Astrocyte (in vitro differentiated cells and primary cell): ENCODE measurements at regions not wholly inside any gene's neighbourhood (a gene's known extent, or its start where the extent isn't known, plus 50 kb on each side); places are given as distances from the start of the nearest gene placed in this dataset.

Experiments used
- DNase-seq: peaks from one replicate; pipeline ENCODE4 v3.0.0-alpha.2; 2010; ENCODE audit warnings: low read depth
- FAIRE-seq: peaks from 2 replicates; lab custom pipeline; 2011; peaks lifted over from hg19 to GRCh38; lab: Jason Lieb, UNC
- H2AFZ ChIP-seq: 2 replicates; pipeline ENCODE4 v1.6.0; 2012; ENCODE audit warnings: low read depth, low read length, inconsistent platforms
- H3K27ac ChIP-seq: 2 replicates; pipeline ENCODE4 v1.5.1; 2011; ENCODE audit warnings: low read depth, low read length, inconsistent platforms
- H3K27me3 ChIP-seq: 2 replicates; pipeline ENCODE4 v1.6.0; 2011; ENCODE audit warnings: low read length, inconsistent platforms; ENCODE audit not compliant: insufficient read depth
- H3K36me3 ChIP-seq: 2 replicates; pipeline ENCODE4 v1.5.1; 2011; ENCODE audit warnings: low read length, inconsistent platforms; ENCODE audit not compliant: insufficient read depth
- H3K4me1 ChIP-seq: 2 replicates; pipeline ENCODE4 v1.5.1; 2011; ENCODE audit warnings: low read length, inconsistent platforms; ENCODE audit not compliant: insufficient read depth
- H3K4me2 ChIP-seq: 2 replicates; pipeline ENCODE4 v1.6.0; 2012; ENCODE audit warnings: low read length, inconsistent platforms
- H3K4me3 ChIP-seq: 2 replicates; pipeline ENCODE4 v1.5.1; 2011; ENCODE audit warnings: low read depth, mild to moderate bottlenecking, low read length, inconsistent platforms; ENCODE audit not compliant: insufficient read depth
- H3K79me2 ChIP-seq: 2 replicates; pipeline ENCODE4 v1.6.0; 2012; ENCODE audit warnings: mild to moderate bottlenecking, low read length, inconsistent platforms; ENCODE audit not compliant: insufficient read depth
- H3K9ac ChIP-seq: 2 replicates; pipeline ENCODE4 v1.6.0; 2012; ENCODE audit warnings: mild to moderate bottlenecking, low read length, inconsistent platforms
- H3K9me3 ChIP-seq: 2 replicates; pipeline ENCODE4 v1.5.1; 2012; ENCODE audit warnings: low read depth, mild to moderate bottlenecking, low read length, inconsistent platforms; ENCODE audit not compliant: insufficient read depth
- H4K20me1 ChIP-seq: 2 replicates; pipeline ENCODE4 v1.6.0; 2012; ENCODE audit warnings: low read length, inconsistent platforms; ENCODE audit not compliant: insufficient read depth
- H3K27ac Mint-ChIP-seq: one replicate; pipeline ENCODE4 v1.8.0; 2021; ENCODE audit warnings: mild to moderate bottlenecking, mixed read lengths; ENCODE audit not compliant: unreplicated experiment
- H3K27me3 Mint-ChIP-seq: one replicate; pipeline ENCODE4 v1.8.0; 2021; ENCODE audit warnings: low read depth, mixed read lengths; ENCODE audit not compliant: unreplicated experiment
- H3K36me3 Mint-ChIP-seq: one replicate; pipeline ENCODE4 v1.8.0; 2021; ENCODE audit warnings: low read depth, mixed read lengths; ENCODE audit not compliant: unreplicated experiment
- H3K4me1 Mint-ChIP-seq: one replicate; pipeline ENCODE4 v1.8.0; 2021; ENCODE audit warnings: low read depth, mixed read lengths; ENCODE audit not compliant: unreplicated experiment
- H3K4me3 Mint-ChIP-seq: one replicate; pipeline ENCODE4 v1.8.0; 2021; ENCODE audit warnings: mild to moderate bottlenecking, moderate library complexity, mixed read lengths; ENCODE audit not compliant: unreplicated experiment
- H3K9me3 Mint-ChIP-seq: one replicate; pipeline ENCODE4 v1.8.0; 2021; ENCODE audit warnings: mild to moderate bottlenecking, mixed read lengths; ENCODE audit not compliant: unreplicated experiment
- EZH2 ChIP-seq: IDR thresholded peaks from 2 replicates; pipeline ENCODE4 v1.6.1; 2012; ENCODE audit warnings: mild to moderate bottlenecking, low read length, inconsistent platforms; ENCODE audit not compliant: insufficient read depth
- TF ChIP-seq, protein P1 (sequence below): IDR thresholded peaks from 2 replicates; pipeline ENCODE4 v1.5.1; 2011; ENCODE audit warnings: low read depth, mild to moderate bottlenecking, inconsistent platforms, low read length, moderate library complexity; ENCODE audit not compliant: insufficient read depth

DNA sequence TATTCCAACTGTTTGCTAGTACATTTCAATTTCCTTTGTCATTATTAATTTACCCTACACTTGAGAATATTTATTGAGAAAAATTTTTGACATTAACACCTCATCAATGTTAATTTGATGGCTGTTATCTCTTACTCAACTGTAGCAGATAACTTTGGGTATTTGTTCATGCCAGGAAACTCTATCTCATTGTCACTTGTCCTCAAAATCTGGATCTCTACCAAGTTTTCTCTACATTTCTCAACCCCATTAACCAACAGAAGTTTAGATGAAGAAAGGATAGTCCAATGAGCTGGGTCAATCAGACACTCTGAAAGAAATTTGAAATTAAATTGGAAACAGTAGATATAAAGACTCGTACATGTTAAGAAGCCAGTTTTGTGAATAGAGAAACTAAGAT, 395.3 kb downstream of the TUSC1 start:
- no peaks in the 10 kb centered on the region for H3K4me1 ChIP-seq
- Mint-ChIP-seq H3K4me1 (no peaks in the 10 kb centered on the region), H3K27ac (no peak overlapping the region), H3K9me3 (no peaks in the 10 kb centered on the region), H3K27me3 (no peaks in the 10 kb centered on the region), H3K4me3 (no peak overlapping the region), H3K36me3 (no peaks in the 10 kb centered on the region)
- H4K20me1 ChIP-seq = no peaks in the 10 kb centered on the region
- DNase-seq (no peak), FAIRE-seq (no peak)
- no peak overlapping the region for H3K9ac ChIP-seq
- H3K4me2 ChIP-seq = no peak overlapping the region
- no peaks in the 10 kb centered on the region for H3K79me2 ChIP-seq
- no peak for TF ChIP-seq EZH2
- TF ChIP-seq, protein P1, sequence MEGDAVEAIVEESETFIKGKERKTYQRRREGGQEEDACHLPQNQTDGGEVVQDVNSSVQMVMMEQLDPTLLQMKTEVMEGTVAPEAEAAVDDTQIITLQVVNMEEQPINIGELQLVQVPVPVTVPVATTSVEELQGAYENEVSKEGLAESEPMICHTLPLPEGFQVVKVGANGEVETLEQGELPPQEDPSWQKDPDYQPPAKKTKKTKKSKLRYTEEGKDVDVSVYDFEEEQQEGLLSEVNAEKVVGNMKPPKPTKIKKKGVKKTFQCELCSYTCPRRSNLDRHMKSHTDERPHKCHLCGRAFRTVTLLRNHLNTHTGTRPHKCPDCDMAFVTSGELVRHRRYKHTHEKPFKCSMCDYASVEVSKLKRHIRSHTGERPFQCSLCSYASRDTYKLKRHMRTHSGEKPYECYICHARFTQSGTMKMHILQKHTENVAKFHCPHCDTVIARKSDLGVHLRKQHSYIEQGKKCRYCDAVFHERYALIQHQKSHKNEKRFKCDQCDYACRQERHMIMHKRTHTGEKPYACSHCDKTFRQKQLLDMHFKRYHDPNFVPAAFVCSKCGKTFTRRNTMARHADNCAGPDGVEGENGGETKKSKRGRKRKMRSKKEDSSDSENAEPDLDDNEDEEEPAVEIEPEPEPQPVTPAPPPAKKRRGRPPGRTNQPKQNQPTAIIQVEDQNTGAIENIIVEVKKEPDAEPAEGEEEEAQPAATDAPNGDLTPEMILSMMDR = no peak
- no peaks in the 10 kb centered on the region for H3K27me3 ChIP-seq
- H3K4me3 ChIP-seq = no peak overlapping the region
- no peaks in the 10 kb centered on the region for H3K9me3 ChIP-seq
- no peaks in the 10 kb centered on the region for H3K36me3 ChIP-seq
- no peak overlapping the region for H3K27ac ChIP-seq
- no peak overlapping the region for H2AFZ ChIP-seq

GRCh38 chr9:25261445-25261844, 416.8 kb downstream of the TUSC1 start:
- H3K36me3 ChIP-seq = no peaks in the 10 kb centered on the region
- Mint-ChIP-seq H3K27me3 (no peaks in the 10 kb centered on the region), H3K36me3 (no peaks in the 10 kb centered on the region), H3K27ac (no peak overlapping the region), H3K4me3 (no peak overlapping the region), H3K9me3 (no peaks in the 10 kb centered on the region), H3K4me1 (no peaks in the 10 kb centered on the region)
- FAIRE-seq (no peak), DNase-seq (no peak)
- H3K79me2 ChIP-seq = no peaks in the 10 kb centered on the region
- H3K4me1 ChIP-seq = no peaks in the 10 kb centered on the region
- peaks cover 2% of the 10 kb centered on the region for H3K9me3 ChIP-seq
- TF ChIP-seq EZH2 = no peak
- TF ChIP-seq, protein P1 = no peak
- no peaks in the 10 kb centered on the region for H4K20me1 ChIP-seq
- no peak overlapping the region for H3K9ac ChIP-seq
- H2AFZ ChIP-seq = no peak overlapping the region
- H3K4me3 ChIP-seq = no peak overlapping the region
- no peak overlapping the region for H3K4me2 ChIP-seq
- H3K27ac ChIP-seq = no peak overlapping the region
- H3K27me3 ChIP-seq = no peaks in the 10 kb centered on the region

DNA sequence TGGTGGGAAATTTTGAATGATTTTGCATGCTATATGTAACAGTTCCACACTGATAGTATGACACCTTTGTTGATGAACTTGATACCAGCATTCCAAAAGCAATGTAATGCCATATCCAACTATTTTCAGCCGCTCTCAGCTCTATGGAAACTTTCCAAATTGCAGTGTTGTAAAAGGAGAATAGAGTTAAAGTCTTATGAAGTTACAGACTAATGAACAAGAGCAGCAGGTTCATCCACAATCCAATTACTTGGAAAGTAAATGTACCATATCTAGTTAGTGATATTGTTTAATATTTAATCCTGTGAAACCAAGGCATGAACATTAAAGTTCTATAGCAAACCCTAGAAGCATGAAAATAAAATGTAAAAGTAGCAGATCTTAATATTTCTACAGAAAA, 418.2 kb downstream of the TUSC1 start:
- no peaks in the 10 kb centered on the region for H3K4me1 ChIP-seq
- no peak overlapping the region for H3K27ac ChIP-seq
- Mint-ChIP-seq H3K36me3 (no peaks in the 10 kb centered on the region), H3K27me3 (no peaks in the 10 kb centered on the region), H3K4me1 (no peaks in the 10 kb centered on the region), H3K9me3 (no peaks in the 10 kb centered on the region), H3K27ac (no peak overlapping the region), H3K4me3 (no peak overlapping the region)
- H4K20me1 ChIP-seq = no peaks in the 10 kb centered on the region
- H3K27me3 ChIP-seq = no peaks in the 10 kb centered on the region
- DNase-seq (no peak), FAIRE-seq (no peak)
- TF ChIP-seq, protein P1 = no peak
- no peak for TF ChIP-seq EZH2
- no peaks in the 10 kb centered on the region for H3K36me3 ChIP-seq
- H3K9ac ChIP-seq = no peak overlapping the region
- no peak overlapping the region for H3K4me3 ChIP-seq
- no peak overlapping the region for H2AFZ ChIP-seq
- H3K4me2 ChIP-seq = no peak overlapping the region
- H3K79me2 ChIP-seq = no peaks in the 10 kb centered on the region
- peaks cover 2% of the 10 kb centered on the region for H3K9me3 ChIP-seq
